Glomerular visceral epithelial cell (primary cell): ENCODE measurements at regions not wholly inside any gene's neighbourhood (a gene's known extent, or its start where the extent isn't known, plus 50 kb on each side); places are given as distances from the start of the nearest gene placed in this dataset.
"Not testable (repeated sequence)": the region's sequence is repeated elsewhere in the genome, so short reads cannot be mapped to it uniquely, and the experiment has no call there.

ENCODE experiments used
- DNase-seq: peaks from one replicate; pipeline ENCODE4 v3.0.0-alpha.2; 2016; ENCODE audit errors: extremely low spot score

- no peak for DNase-seq
Measured at GRCh38 chr12:33192226-33192625, 247.4 kb downstream of the SYT10 start.

- no peak for DNase-seq
Measured at GRCh38 chr12:33187409-33187808, 252.2 kb downstream of the SYT10 start.

GRCh38 chr12:33184161-33184560 lies 255.5 kb downstream of the SYT10 start:
- no peak for DNase-seq

GRCh38 chr12:33182485-33182884 lies 257.1 kb downstream of the SYT10 start:
- DNase-seq: no peak

- DNase-seq: peak; percentile 42
Measured at GRCh38 chr12:33180918-33181317, 258.7 kb downstream of the SYT10 start.

- DNase-seq: not testable (repeated sequence)
Measured at GRCh38 chr12:33166260-33166659, 269.7 kb upstream of the PKP2 start.

GRCh38 chr12:33156042-33156441 lies 259.5 kb upstream of the PKP2 start:
- DNase-seq: no peak

- DNase-seq: not testable (repeated sequence)
Measured at GRCh38 chr12:33147292-33147691, 250.7 kb upstream of the PKP2 start.

- DNase-seq: no peak
Measured at GRCh38 chr12:33129500-33129899, 232.9 kb upstream of the PKP2 start.

GRCh38 chr12:33125755-33126154 lies 229.2 kb upstream of the PKP2 start:
- no peak for DNase-seq

- DNase-seq: no peak
Measured at GRCh38 chr12:33116284-33116683, 219.7 kb upstream of the PKP2 start.

GRCh38 chr12:33115716-33116115 lies 219.1 kb upstream of the PKP2 start:
- DNase-seq: no peak

- DNase-seq: no peak
Measured at GRCh38 chr12:33111850-33112249, 215.3 kb upstream of the PKP2 start.

GRCh38 chr12:33107827-33108226 lies 211.2 kb upstream of the PKP2 start:
- not testable (repeated sequence) for DNase-seq

GRCh38 chr12:33093534-33093933 lies 197.0 kb upstream of the PKP2 start:
- no peak for DNase-seq

GRCh38 chr12:33087876-33088275 lies 191.3 kb upstream of the PKP2 start:
- DNase-seq: not testable (repeated sequence)

- not testable (repeated sequence) for DNase-seq
Measured at GRCh38 chr12:33076401-33076800, 179.8 kb upstream of the PKP2 start.

- not testable (repeated sequence) for DNase-seq
Measured at GRCh38 chr12:33075130-33075766, 178.7 kb upstream of the PKP2 start.

- DNase-seq: no peak
Measured at GRCh38 chr12:33061844-33062243, 165.3 kb upstream of the PKP2 start.

GRCh38 chr12:33054371-33054770 lies 157.8 kb upstream of the PKP2 start:
- no peak for DNase-seq

- no peak for DNase-seq
Measured at GRCh38 chr12:33052141-33053051, 155.8 kb upstream of the PKP2 start.

- DNase-seq: no peak
Measured at GRCh38 chr12:33047666-33048065, 151.1 kb upstream of the PKP2 start.

- DNase-seq: no peak
Measured at GRCh38 chr12:33044447-33044846, 147.9 kb upstream of the PKP2 start.
